Uterus (tissue), 3 donors: ENCODE measurements at regions not wholly inside any gene's neighbourhood (a gene's known extent, or its start where the extent isn't known, plus 50 kb on each side); places are given as distances from the start of the nearest gene placed in this dataset.

Experiments used
- DNase-seq, 2 donors: peaks; one replicate each; pipeline ENCODE4 v3.0.0-alpha.2; 2019 to 2020
- H3K27ac ChIP-seq, 2 donors: fragments of 200-600 bp; sonication (generic); 1 replicate in 1 of 2; 2 replicates in 1 of 2; pipeline ENCODE4 v1.5.1; 2016 to 2018
- H3K27me3 ChIP-seq, 2 donors: fragments of 200-600 bp; sonication (generic); one replicate each; pipeline ENCODE4 v1.5.1; 2018 to 2019; ENCODE audit warnings: control low read depth in 1 of 2
- H3K36me3 ChIP-seq, 2 donors: fragments of 200-600 bp; sonication (generic); one replicate each; pipeline ENCODE4 v1.5.1; 2019; ENCODE audit warnings: control low read depth in 1 of 2
- H3K4me1 ChIP-seq, 2 donors: fragments of 200-600 bp; sonication (generic); one replicate each; pipeline ENCODE4 v1.5.1; 2018 to 2019; ENCODE audit warnings: control low read depth in 1 of 2
- H3K4me3 ChIP-seq, 2 donors: fragments of 200-600 bp; sonication (generic); 1 replicate in 1 of 2; 2 replicates in 1 of 2; pipeline ENCODE4 v1.5.1; 2018 to 2019; ENCODE audit warnings: mild to moderate bottlenecking in 1 of 2
- H3K9me3 ChIP-seq, 2 donors: fragments of 200-600 bp; sonication (generic); one replicate each; pipeline ENCODE4 v1.5.1; 2019; ENCODE audit warnings: control low read depth in 1 of 2
- CTCF ChIP-seq, 4 experiments: fragments of 200-600 bp in 2 of 4; fragments of 450-650 bp in 2 of 4; sonication (generic) in 2 of 4; IDR thresholded peaks; one replicate each; pipeline ENCODE4 v1.5.1; 2016 to 2019; ENCODE audit warnings: antibody characterized with exemption in 4 of 4, mild to moderate bottlenecking in 2 of 4, moderate library complexity in 1 of 4
- POLR2A ChIP-seq, 2 donors: fragments of 450-650 bp; IDR thresholded peaks; one replicate each; pipeline ENCODE4 v1.6.1; 2016; ENCODE audit warnings: antibody characterized with exemption in 2 of 2, mild to moderate bottlenecking in 1 of 2, moderate library complexity in 1 of 2
- intact Hi-C: fragments of 100-400 bp; cut with DNase I; formaldehyde crosslinking; loops from one replicate; pipeline ENCODE4 v1.15.1; 2023; ENCODE audit warnings: low total_unique reads
- donor health status: DM: yes; HTN: yes; CAD: no.

DNA sequence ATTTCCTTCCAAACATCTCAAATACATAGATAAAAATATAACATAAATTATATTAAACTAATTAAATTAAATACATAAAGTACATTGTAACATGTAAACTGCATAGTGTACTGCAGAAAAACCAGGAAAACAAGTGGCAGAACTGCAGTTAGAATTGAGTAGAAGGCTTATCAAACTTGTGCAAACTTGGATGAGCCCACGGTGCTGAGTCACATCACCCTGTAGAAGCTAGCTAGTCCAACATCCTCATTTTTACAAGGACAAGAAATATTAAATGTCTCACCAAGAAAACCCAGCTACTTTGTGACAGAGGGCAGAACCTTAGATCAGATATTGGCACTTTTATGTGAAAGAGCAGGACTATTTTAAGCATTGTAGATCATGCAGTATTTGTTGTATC lies 807.9 kb upstream of the NUDT12 start:
- no peak for DNase-seq
- intact Hi-C loops = no loop called here
- Histone ChIP-seq H3K4me1 (no peaks in the 10 kb centered on the region), H3K9me3 (no peaks in the 10 kb centered on the region), H3K36me3 (no peaks in the 10 kb centered on the region), H3K27ac (no peak overlapping the region), H3K4me3 (no peak overlapping the region), H3K27me3 (no peaks in the 10 kb centered on the region)
- TF ChIP-seq CTCF (IDR thresholded peaks at IDR 0.05) (no peak), POLR2A (IDR thresholded peaks at IDR 0.05) (no peak)

DNA sequence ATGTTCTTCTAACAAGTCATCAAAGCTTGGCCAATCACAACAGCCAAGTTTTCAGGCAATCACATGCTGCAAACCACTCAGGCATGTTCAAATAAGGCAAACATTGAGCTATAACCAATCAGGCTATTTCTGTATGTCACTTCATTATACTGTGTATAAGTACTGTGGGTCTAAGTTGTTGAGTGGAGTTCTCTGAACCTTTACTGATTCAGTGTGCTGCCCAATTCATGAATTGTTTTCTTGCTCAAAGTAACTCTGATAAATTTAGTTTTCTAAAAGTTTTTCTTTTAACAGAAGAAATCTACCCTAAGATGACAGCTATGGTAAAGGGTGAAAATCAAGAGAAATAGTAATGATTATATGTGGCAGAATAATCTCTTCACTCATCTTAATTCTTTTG lies 805.4 kb upstream of the NUDT12 start:
- intact Hi-C loops = no loop called here
- no peaks in the 10 kb centered on the region for H3K4me1 ChIP-seq
- TF ChIP-seq CTCF (IDR thresholded peaks at IDR 0.05) (no peak), POLR2A (IDR thresholded peaks at IDR 0.05) (no peak)
- no peak for DNase-seq
- no peak overlapping the region for H3K4me3 ChIP-seq
- H3K9me3 ChIP-seq = no peaks in the 10 kb centered on the region
- no peak overlapping the region for H3K27ac ChIP-seq
- H3K27me3 ChIP-seq = no peaks in the 10 kb centered on the region
- H3K36me3 ChIP-seq = no peaks in the 10 kb centered on the region

GRCh38 chr5:104363567-104363966 lies 801.0 kb upstream of the NUDT12 start:
- no peaks in the 10 kb centered on the region for H3K9me3 ChIP-seq
- no peaks in the 10 kb centered on the region for H3K36me3 ChIP-seq
- H3K4me1 ChIP-seq = no peaks in the 10 kb centered on the region
- H3K27me3 ChIP-seq = no peaks in the 10 kb centered on the region
- intact Hi-C loops = no loop called here
- TF ChIP-seq POLR2A (IDR thresholded peaks at IDR 0.05) = no peak
- no peak for TF ChIP-seq CTCF (IDR thresholded peaks at IDR 0.05)
- H3K4me3 ChIP-seq = no peak overlapping the region
- no peak overlapping the region for H3K27ac ChIP-seq
- no peak for DNase-seq

- intact Hi-C loops = no loop called here
- TF ChIP-seq POLR2A (IDR thresholded peaks at IDR 0.05) = no peak
- TF ChIP-seq CTCF (IDR thresholded peaks at IDR 0.05) = no peak
- H3K4me3 ChIP-seq = no peak overlapping the region
- H3K4me1 ChIP-seq = no peaks in the 10 kb centered on the region
- no peak overlapping the region for H3K27ac ChIP-seq
- no peaks in the 10 kb centered on the region for H3K27me3 ChIP-seq
- DNase-seq = no peak
- no peaks in the 10 kb centered on the region for H3K9me3 ChIP-seq
- H3K36me3 ChIP-seq = no peaks in the 10 kb centered on the region
Measured at GRCh38 chr5:104361932-104362331, 799.3 kb upstream of the NUDT12 start.

- no peak for TF ChIP-seq POLR2A (IDR thresholded peaks at IDR 0.05)
- no peak for TF ChIP-seq CTCF (IDR thresholded peaks at IDR 0.05)
- intact Hi-C loops = no loop called here
- H3K4me1 ChIP-seq = no peaks in the 10 kb centered on the region
- no peaks in the 10 kb centered on the region for H3K36me3 ChIP-seq
- DNase-seq = no peak
- H3K27ac ChIP-seq = no peak overlapping the region
- no peaks in the 10 kb centered on the region for H3K9me3 ChIP-seq
- no peak overlapping the region for H3K4me3 ChIP-seq
- H3K27me3 ChIP-seq = no peaks in the 10 kb centered on the region
Measured at GRCh38 chr5:104355350-104355749, 792.8 kb upstream of the NUDT12 start.
